NB4 (cell line): ENCODE measurements at regions not wholly inside any gene's neighbourhood (a gene's known extent, or its start where the extent isn't known, plus 50 kb on each side); places are given as distances from the start of the nearest gene placed in this dataset.

Source experiments
- CTCF ChIP-seq: IDR thresholded peaks from one replicate; pipeline ENCODE4 v1.5.1; 2012; ENCODE audit warnings: low read depth, low read length
- POLR2A ChIP-seq: IDR thresholded peaks from 2 replicates; pipeline ENCODE4 v1.6.1; 2011; ENCODE audit warnings: mild to moderate bottlenecking; ENCODE audit not compliant: insufficient read length; ENCODE audit errors: extremely low read depth

- TF ChIP-seq POLR2A = no peak
- no peak for TF ChIP-seq CTCF
Observed at GRCh38 chr2:153568105-153568504, 89.5 kb upstream of the RPRM start.
